ENCODE measurements at regions not wholly inside any gene's neighbourhood (a gene's known extent, or its start where the extent isn't known, plus 50 kb on each side); places are given as distances from the start of the nearest gene placed in this dataset.

DNA sequence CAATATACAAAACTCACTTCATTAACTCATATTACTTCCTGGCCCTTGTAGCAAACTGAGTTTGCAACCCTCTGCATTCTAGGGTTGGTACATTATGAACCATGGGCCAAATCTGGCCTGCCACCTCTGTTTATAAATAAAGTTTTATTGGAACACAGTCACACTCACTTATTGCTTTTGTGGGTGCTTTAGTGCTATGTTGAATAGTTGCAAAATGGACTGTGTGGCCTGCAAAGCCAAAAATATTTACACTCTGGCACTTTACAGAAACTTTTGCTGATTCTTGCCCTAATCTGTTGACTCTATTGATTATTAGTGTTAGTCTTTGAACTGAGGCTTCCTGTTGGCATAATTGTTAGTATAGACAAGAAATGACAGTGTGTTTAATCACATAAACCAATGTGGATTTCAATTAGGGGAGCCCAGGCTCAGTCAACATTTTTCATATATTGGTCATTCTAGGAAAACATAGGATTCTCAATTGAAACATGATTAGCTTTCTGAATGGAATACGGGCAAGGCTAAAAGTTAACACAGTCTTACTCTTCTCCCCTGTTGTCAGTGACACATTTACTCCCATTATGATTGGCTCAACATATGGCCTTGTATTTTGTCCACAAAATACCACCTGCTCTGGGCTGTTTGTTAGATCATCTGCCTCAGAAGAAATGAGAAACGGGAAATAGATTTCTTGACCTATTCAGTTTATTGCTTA, 241.9 kb upstream of the ZFP64 start (continued):
- no peak for TF ChIP-seq ZFP37 (CRISPR knock-in tag; IDR thresholded peaks at IDR 0.05; ENCODE audit: borderline replicate concordance)
- TF ChIP-seq, protein P1, sequence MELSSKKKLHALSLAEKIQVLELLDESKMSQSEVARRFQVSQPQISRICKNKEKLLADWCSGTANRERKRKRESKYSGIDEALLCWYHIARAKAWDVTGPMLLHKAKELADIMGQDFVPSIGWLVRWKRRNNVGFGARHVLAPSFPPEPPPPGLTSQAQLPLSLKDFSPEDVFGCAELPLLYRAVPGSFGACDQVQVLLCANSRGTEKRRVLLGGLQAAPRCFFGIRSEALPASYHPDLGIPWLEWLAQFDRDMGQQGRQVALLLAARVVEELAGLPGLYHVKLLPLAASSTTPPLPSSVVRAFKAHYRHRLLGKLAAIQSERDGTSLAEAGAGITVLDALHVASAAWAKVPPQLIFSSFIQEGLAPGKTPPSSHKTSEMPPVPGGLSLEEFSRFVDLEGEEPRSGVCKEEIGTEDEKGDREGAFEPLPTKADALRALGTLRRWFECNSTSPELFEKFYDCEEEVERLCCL (CRISPR knock-in tag; IDR thresholded peaks at IDR 0.05; ENCODE audit: borderline replicate concordance), result no peak
- no peak for TF ChIP-seq ZSCAN30 (CRISPR knock-in tag; IDR thresholded peaks at IDR 0.05)
- no peak for TF ChIP-seq ZNF614 (CRISPR knock-in tag; IDR thresholded peaks at IDR 0.05; ENCODE audit: borderline replicate concordance)
- TF ChIP-seq MAFG (CRISPR knock-in tag; IDR thresholded peaks at IDR 0.05), result 0 out of 2 replicates have a peak, but pooled peaks have one; percentile 57
- TF ChIP-seq, protein P2, sequence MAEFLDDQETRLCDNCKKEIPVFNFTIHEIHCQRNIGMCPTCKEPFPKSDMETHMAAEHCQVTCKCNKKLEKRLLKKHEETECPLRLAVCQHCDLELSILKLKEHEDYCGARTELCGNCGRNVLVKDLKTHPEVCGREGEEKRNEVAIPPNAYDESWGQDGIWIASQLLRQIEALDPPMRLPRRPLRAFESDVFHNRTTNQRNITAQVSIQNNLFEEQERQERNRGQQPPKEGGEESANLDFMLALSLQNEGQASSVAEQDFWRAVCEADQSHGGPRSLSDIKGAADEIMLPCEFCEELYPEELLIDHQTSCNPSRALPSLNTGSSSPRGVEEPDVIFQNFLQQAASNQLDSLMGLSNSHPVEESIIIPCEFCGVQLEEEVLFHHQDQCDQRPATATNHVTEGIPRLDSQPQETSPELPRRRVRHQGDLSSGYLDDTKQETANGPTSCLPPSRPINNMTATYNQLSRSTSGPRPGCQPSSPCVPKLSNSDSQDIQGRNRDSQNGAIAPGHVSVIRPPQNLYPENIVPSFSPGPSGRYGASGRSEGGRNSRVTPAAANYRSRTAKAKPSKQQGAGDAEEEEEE (CRISPR knock-in tag; IDR thresholded peaks at IDR 0.05; ENCODE audit: borderline replicate concordance), result peak; percentile 42; the same call in 1 of the 2 replicates
- TF ChIP-seq NFIC (IDR thresholded peaks at IDR 0.05; ENCODE audit: low read length), result peak; percentile 84; the same call in 1 of the 2 replicates
- TF ChIP-seq NFE2L2 (IDR thresholded peaks at IDR 0.05; ENCODE audit: low read length), result 0 out of 2 replicates have a peak, but pooled peaks have one; percentile 17
- TF ChIP-seq ONECUT2 (CRISPR knock-in tag; IDR thresholded peaks at IDR 0.05), result peak; percentile 91
- no peak for TF ChIP-seq ZZZ3 (CRISPR knock-in tag; IDR thresholded peaks at IDR 0.05; ENCODE audit: borderline replicate concordance)
- TF ChIP-seq ZNF225 (CRISPR knock-in tag; IDR thresholded peaks at IDR 0.05), result no peak
- no peak for TF ChIP-seq DMAP1 (CRISPR knock-in tag; IDR thresholded peaks at IDR 0.05)
- no peak for TF ChIP-seq ZNF710 (CRISPR knock-in tag; IDR thresholded peaks at IDR 0.05; ENCODE audit: borderline replicate concordance)
- TF ChIP-seq, protein P3, sequence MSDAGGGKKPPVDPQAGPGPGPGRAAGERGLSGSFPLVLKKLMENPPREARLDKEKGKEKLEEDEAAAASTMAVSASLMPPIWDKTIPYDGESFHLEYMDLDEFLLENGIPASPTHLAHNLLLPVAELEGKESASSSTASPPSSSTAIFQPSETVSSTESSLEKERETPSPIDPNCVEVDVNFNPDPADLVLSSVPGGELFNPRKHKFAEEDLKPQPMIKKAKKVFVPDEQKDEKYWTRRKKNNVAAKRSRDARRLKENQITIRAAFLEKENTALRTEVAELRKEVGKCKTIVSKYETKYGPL (CRISPR knock-in tag; IDR thresholded peaks at IDR 0.05), result no peak
- TF ChIP-seq, protein P4, sequence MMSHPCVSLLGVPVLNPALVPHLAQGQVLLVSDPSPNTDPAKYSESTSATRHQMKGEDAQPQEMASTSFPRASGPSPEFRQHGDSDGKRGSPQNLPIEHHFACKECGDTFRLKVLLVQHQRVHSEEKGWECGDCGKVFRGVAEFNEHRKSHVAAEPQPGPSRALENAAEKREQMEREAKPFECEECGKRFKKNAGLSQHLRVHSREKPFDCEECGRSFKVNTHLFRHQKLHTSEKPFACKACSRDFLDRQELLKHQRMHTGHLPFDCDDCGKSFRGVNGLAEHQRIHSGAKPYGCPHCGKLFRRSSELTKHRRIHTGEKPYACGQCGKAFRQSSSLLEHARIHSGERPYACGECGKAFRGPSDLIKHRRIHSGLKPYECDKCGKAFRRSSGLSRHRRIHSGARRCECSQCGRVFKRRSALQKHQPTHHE (CRISPR knock-in tag; IDR thresholded peaks at IDR 0.05; ENCODE audit: borderline replicate concordance), result no peak
- no peak for TF ChIP-seq ZFP62 (CRISPR knock-in tag; IDR thresholded peaks at IDR 0.05)
- TF ChIP-seq REL (CRISPR knock-in tag; conservative IDR thresholded peaks at IDR 0.05), result no peak
- TF ChIP-seq KLF12 (CRISPR knock-in tag; IDR thresholded peaks at IDR 0.05; ENCODE audit: borderline replicate concordance), result no peak
- TF ChIP-seq RAD51 (IDR thresholded peaks at IDR 0.05; ENCODE audit: borderline replicate concordance), result no peak
- no peak for TF ChIP-seq SIN3A (IDR thresholded peaks at IDR 0.05; ENCODE audit: borderline replicate concordance, low read depth, low read length)
- no peak for TF ChIP-seq ZNF333 (CRISPR knock-in tag; IDR thresholded peaks at IDR 0.05; ENCODE audit: borderline replicate concordance)
- TF ChIP-seq NFE2L1 (CRISPR knock-in tag; IDR thresholded peaks at IDR 0.05; ENCODE audit: borderline replicate concordance), result no peak
- TF ChIP-seq GABPA (IDR thresholded peaks at IDR 0.05; ENCODE audit: low read depth, low read length), result no peak
- TF ChIP-seq GABPA (CRISPR knock-in tag; IDR thresholded peaks at IDR 0.05; ENCODE audit: low read depth), result 0 out of 2 replicates have a peak, but pooled peaks have one; percentile 35
- TF ChIP-seq ZNF558 (CRISPR knock-in tag; IDR thresholded peaks at IDR 0.05; ENCODE audit: borderline replicate concordance), result no peak
